Endothelial cell of umbilical vein (primary cell): ENCODE measurements at regions not wholly inside any gene's neighbourhood (a gene's known extent, or its start where the extent isn't known, plus 50 kb on each side); places are given as distances from the start of the nearest gene placed in this dataset.

Experiments
- CTCF ChIP-seq, 2 donors: IDR thresholded peaks; 1 replicate in 1 of 2; 2 replicates in 1 of 2; pipeline ENCODE4 v1.5.1; 2011; ENCODE audit warnings: low read length in 2 of 2, mild to moderate bottlenecking in 2 of 2, moderate library complexity in 2 of 2, control low read depth in 1 of 2, inconsistent platforms in 1 of 2, low read depth in 1 of 2; ENCODE audit not compliant: insufficient read depth in 1 of 2; ENCODE audit errors: extremely low read depth in 1 of 2
- JUN ChIP-seq: IDR thresholded peaks from 2 replicates; pipeline ENCODE4 v1.6.1; 2011; ENCODE audit warnings: borderline replicate concordance, low read depth; ENCODE audit not compliant: insufficient read length, insufficient read depth
- POLR2AphosphoS5 ChIP-seq: IDR thresholded peaks from 2 replicates; pipeline ENCODE4 v1.6.1; 2012; ENCODE audit warnings: low read depth, mild to moderate bottlenecking, control low read depth, low read length, moderate library complexity; ENCODE audit not compliant: insufficient read depth

GRCh38 chr4:149057594-149057993, 615.4 kb upstream of the NR3C2 start:
- TF ChIP-seq CTCF (IDR thresholded peaks at IDR 0.05; ENCODE audit: extremely low read depth in 1 of 2, insufficient read depth in 1 of 2, low read depth in 1 of 2, low read length in 2 of 2) (no peak), JUN (no peak), POLR2AphosphoS5 (no peak)
